Neural progenitor cell (in vitro differentiated cells): ENCODE measurements at regions not wholly inside any gene's neighbourhood (a gene's known extent, or its start where the extent isn't known, plus 50 kb on each side); places are given as distances from the start of the nearest gene placed in this dataset.

Source experiments
- DNase-seq: peaks from one replicate; pipeline ENCODE4 v3.0.0-alpha.2; 2016; ENCODE audit warnings: low spot score
- H2AFZ ChIP-seq: fragments of 200-600 bp; sonication (generic); replicated peaks from 2 replicates; pipeline ENCODE4 v1.6.1; 2016; ENCODE audit warnings: antibody characterized with exemption
- H3F3A ChIP-seq: fragments of 200-600 bp; sonication (generic); 2 replicates; pipeline ENCODE4 v1.6.1; 2016; ENCODE audit warnings: antibody characterized with exemption, low read depth
- H3K27ac ChIP-seq: fragments of 200-600 bp; sonication (generic); 2 replicates; pipeline ENCODE4 v1.5.1; 2016; ENCODE audit warnings: mild to moderate bottlenecking
- H3K27me3 ChIP-seq: fragments of 200-600 bp; sonication (generic); 2 replicates; pipeline ENCODE4 v1.6.1; 2016; ENCODE audit warnings: mild to moderate bottlenecking, moderate library complexity
- H3K36me3 ChIP-seq: fragments of 200-600 bp; sonication (generic); 2 replicates; pipeline ENCODE4 v1.5.1; 2016
- H3K4me1 ChIP-seq: fragments of 200-600 bp; sonication (generic); 2 replicates; pipeline ENCODE4 v1.6.1; 2016; ENCODE audit warnings: mixed run types
- H3K4me2 ChIP-seq: fragments of 200-600 bp; sonication (generic); 2 replicates; pipeline ENCODE4 v1.6.1; 2016
- H3K4me3 ChIP-seq: fragments of 200-600 bp; sonication (generic); 2 replicates; pipeline ENCODE4 v1.5.1; 2016
- H3K79me2 ChIP-seq: fragments of 200-600 bp; sonication (generic); 2 replicates; pipeline ENCODE4 v1.6.1; 2016; ENCODE audit warnings: low read depth
- H3K9ac ChIP-seq: fragments of 200-600 bp; sonication (generic); 2 replicates; pipeline ENCODE4 v1.6.1; 2016
- H3K9me3 ChIP-seq: fragments of 200-600 bp; sonication (generic); 2 replicates; pipeline ENCODE4 v1.5.1; 2016; ENCODE audit warnings: low read depth
- H4K20me1 ChIP-seq: fragments of 200-600 bp; sonication (generic); 2 replicates; pipeline ENCODE4 v1.6.1; 2016; ENCODE audit warnings: low read depth
- H3K27ac Mint-ChIP-seq: 3 replicates; pipeline ENCODE4 v1.8.0; 2021; ENCODE audit warnings: mixed read lengths
- H3K27me3 Mint-ChIP-seq: 2 replicates; pipeline ENCODE4 v1.8.0; 2022; ENCODE audit warnings: low read depth, mild to moderate bottlenecking, inconsistent platforms, moderate library complexity, mixed read lengths; ENCODE audit not compliant: insufficient read depth
- H3K36me3 Mint-ChIP-seq: 3 replicates; pipeline ENCODE4 v1.8.0; 2021; ENCODE audit warnings: mixed read lengths
- H3K4me1 Mint-ChIP-seq: 3 replicates; pipeline ENCODE4 v1.8.0; 2021; ENCODE audit warnings: mixed read lengths
- H3K4me3 Mint-ChIP-seq: 3 replicates; pipeline ENCODE4 v1.8.0; 2021; ENCODE audit warnings: mild to moderate bottlenecking, moderate library complexity, mixed read lengths
- H3K9me3 Mint-ChIP-seq: 3 replicates; pipeline ENCODE4 v1.8.0; 2020; ENCODE audit warnings: mixed read lengths
- EZH2 ChIP-seq: fragments of 200-600 bp; sonication (generic); IDR thresholded peaks from 2 replicates; pipeline ENCODE4 v1.6.1; 2017; ENCODE audit warnings: antibody characterized with exemption, mild to moderate bottlenecking, moderate library complexity
- EZH2phosphoT487 ChIP-seq: fragments of 200-600 bp; sonication (generic); IDR thresholded peaks from 2 replicates; pipeline ENCODE4 v1.6.1; 2017; ENCODE audit warnings: antibody characterized with exemption
- TF ChIP-seq, protein P1 (sequence below): fragments of 200-600 bp; sonication (generic); IDR thresholded peaks from 2 replicates; pipeline ENCODE4 v1.5.1; 2017; ENCODE audit warnings: antibody characterized with exemption, mild to moderate bottlenecking

DNA sequence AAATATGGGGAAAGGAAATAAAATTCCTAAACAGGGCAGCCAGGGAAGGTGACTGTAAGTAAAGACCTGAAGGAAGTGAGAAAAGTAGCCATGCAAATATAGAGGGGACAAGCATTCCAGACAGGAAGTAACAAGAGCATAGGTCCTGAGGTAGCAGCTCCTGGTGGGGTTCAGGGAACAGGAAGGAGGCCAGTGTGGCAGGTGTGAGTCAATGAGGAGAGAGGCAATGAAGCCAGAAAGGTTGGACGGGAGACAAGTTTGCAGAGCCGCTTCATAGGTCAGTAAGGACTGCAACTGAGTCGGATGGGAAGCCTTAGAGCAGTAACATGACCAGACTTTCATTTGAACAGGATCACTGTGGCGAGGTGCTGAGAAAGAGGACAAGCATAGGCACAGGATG, 150.9 kb downstream of the METTL4 start:
- Histone ChIP-seq H3K36me3 (no peaks in the 10 kb centered on the region), H4K20me1 (no peaks in the 10 kb centered on the region), H3K27ac (no peak overlapping the region), H3K4me3 (no peak overlapping the region), H3K4me1 (no peaks in the 10 kb centered on the region), H2AFZ (no peak overlapping the region), H3K27me3 (no peaks in the 10 kb centered on the region), H3K4me2 (no peak overlapping the region), H3K79me2 (no peaks in the 10 kb centered on the region), H3F3A (no peaks in the 10 kb centered on the region), H3K9me3 (no peaks in the 10 kb centered on the region), H3K9ac (no peak overlapping the region)
- Mint-ChIP-seq H3K4me3 (no peak overlapping the region), H3K9me3 (no peaks in the 10 kb centered on the region), H3K4me1 (peaks cover 5% of the 10 kb centered on the region), H3K27me3 (peaks cover 5% of the 10 kb centered on the region), H3K27ac (no peak overlapping the region), H3K36me3 (no peaks in the 10 kb centered on the region)
- TF ChIP-seq EZH2 = no peak
- TF ChIP-seq EZH2phosphoT487 = no peak
- TF ChIP-seq, protein P1, sequence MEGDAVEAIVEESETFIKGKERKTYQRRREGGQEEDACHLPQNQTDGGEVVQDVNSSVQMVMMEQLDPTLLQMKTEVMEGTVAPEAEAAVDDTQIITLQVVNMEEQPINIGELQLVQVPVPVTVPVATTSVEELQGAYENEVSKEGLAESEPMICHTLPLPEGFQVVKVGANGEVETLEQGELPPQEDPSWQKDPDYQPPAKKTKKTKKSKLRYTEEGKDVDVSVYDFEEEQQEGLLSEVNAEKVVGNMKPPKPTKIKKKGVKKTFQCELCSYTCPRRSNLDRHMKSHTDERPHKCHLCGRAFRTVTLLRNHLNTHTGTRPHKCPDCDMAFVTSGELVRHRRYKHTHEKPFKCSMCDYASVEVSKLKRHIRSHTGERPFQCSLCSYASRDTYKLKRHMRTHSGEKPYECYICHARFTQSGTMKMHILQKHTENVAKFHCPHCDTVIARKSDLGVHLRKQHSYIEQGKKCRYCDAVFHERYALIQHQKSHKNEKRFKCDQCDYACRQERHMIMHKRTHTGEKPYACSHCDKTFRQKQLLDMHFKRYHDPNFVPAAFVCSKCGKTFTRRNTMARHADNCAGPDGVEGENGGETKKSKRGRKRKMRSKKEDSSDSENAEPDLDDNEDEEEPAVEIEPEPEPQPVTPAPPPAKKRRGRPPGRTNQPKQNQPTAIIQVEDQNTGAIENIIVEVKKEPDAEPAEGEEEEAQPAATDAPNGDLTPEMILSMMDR = no peak
- no peak for DNase-seq

DNA sequence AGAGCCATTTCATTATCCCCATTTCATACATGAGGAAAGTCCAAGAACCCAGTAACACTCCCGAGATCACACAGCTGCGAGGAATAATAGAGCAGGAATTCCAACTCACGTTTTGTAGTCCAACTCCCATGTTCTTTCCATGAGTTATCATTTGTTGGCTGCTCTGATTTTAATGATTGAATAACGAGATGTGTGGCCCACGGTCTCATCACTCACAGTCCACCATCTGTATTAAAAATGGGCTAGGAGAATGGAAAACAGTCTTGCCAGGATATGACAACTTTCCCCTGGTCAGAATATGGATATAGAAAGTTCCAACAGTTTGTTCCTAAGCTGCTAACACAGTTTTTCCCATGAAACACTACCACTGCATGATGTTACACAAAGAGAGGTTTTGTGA, 147.5 kb downstream of the METTL4 start:
- no peaks in the 10 kb centered on the region for H3K79me2 ChIP-seq
- Mint-ChIP-seq H3K4me3 (no peak overlapping the region), H3K36me3 (no peaks in the 10 kb centered on the region), H3K27me3 (peaks cover 5% of the 10 kb centered on the region), H3K27ac (no peak overlapping the region), H3K4me1 (no peaks in the 10 kb centered on the region), H3K9me3 (no peaks in the 10 kb centered on the region)
- no peak overlapping the region for H3K4me2 ChIP-seq
- no peak for TF ChIP-seq EZH2
- TF ChIP-seq, protein P1 = no peak
- no peak for TF ChIP-seq EZH2phosphoT487
- H3K9me3 ChIP-seq = no peaks in the 10 kb centered on the region
- no peaks in the 10 kb centered on the region for H4K20me1 ChIP-seq
- no peak for DNase-seq
- H3K27me3 ChIP-seq = no peaks in the 10 kb centered on the region
- H3K9ac ChIP-seq = no peak overlapping the region
- H3K36me3 ChIP-seq = no peaks in the 10 kb centered on the region
- H2AFZ ChIP-seq = no peak overlapping the region
- no peaks in the 10 kb centered on the region for H3K4me1 ChIP-seq
- H3K4me3 ChIP-seq = no peak overlapping the region
- no peaks in the 10 kb centered on the region for H3F3A ChIP-seq
- no peak overlapping the region for H3K27ac ChIP-seq

DNA sequence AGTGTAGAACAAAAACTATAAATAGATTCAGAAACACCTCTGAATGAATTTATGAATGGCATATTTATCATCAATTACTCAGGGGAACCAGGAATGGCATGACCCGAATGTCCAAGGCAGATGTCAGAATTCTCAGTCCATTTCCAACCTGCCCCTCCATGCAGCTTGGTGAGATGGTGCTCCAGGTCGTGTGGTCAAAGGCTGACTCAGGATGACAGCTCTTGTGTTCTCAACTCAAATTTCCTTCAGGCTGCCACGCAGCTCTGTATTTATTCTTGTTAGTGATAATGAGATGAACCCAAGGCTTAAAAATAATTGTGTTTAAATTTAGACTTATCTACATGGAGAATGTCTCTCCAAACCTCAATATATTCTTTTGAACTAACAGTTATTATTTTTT, 146.9 kb downstream of the METTL4 start:
- Histone ChIP-seq H3K79me2 (no peaks in the 10 kb centered on the region), H3K27me3 (no peaks in the 10 kb centered on the region), H3K27ac (no peak overlapping the region), H2AFZ (no peak overlapping the region), H3K9me3 (no peaks in the 10 kb centered on the region), H3K4me2 (no peak overlapping the region), H3K36me3 (no peaks in the 10 kb centered on the region), H3K9ac (no peak overlapping the region), H3K4me1 (no peaks in the 10 kb centered on the region), H4K20me1 (no peaks in the 10 kb centered on the region), H3F3A (no peaks in the 10 kb centered on the region), H3K4me3 (no peak overlapping the region)
- Mint-ChIP-seq H3K4me3 (no peak overlapping the region), H3K9me3 (no peaks in the 10 kb centered on the region), H3K4me1 (no peaks in the 10 kb centered on the region), H3K27me3 (peaks cover 5% of the 10 kb centered on the region), H3K27ac (no peak overlapping the region), H3K36me3 (no peaks in the 10 kb centered on the region)
- DNase-seq = no peak
- TF ChIP-seq EZH2phosphoT487 = no peak
- TF ChIP-seq EZH2 = no peak
- TF ChIP-seq, protein P1 = no peak
